A673 (cell line): ENCODE measurements at regions not wholly inside any gene's neighbourhood (a gene's known extent, or its start where the extent isn't known, plus 50 kb on each side); places are given as distances from the start of the nearest gene placed in this dataset.

Source experiments
- CTCF ChIP-seq: fragments of 300-800, 200-600 bp; sonication (generic); conservative IDR thresholded peaks from 2 replicates; pipeline ENCODE4 v1.5.1; 2017; ENCODE audit warnings: low read depth, mild to moderate bottlenecking, antibody characterized with exemption, low read length, moderate library complexity, mixed read lengths
- EZH2 ChIP-seq: fragments of 200-600 bp; sonication (generic); IDR thresholded peaks from 2 replicates; pipeline ENCODE4 v1.6.1; 2017; ENCODE audit warnings: borderline replicate concordance, low read depth, mild to moderate bottlenecking, mixed read lengths, antibody characterized with exemption, low read length; ENCODE audit not compliant: poor library complexity, severe bottlenecking

GRCh38 chr12:43151441-43151981 lies 400.5 kb downstream of the ADAMTS20 start:
- no peak for TF ChIP-seq CTCF
- no peak for TF ChIP-seq EZH2
